GM12878 (cell line): ENCODE measurements at regions not wholly inside any gene's neighbourhood (a gene's known extent, or its start where the extent isn't known, plus 50 kb on each side); places are given as distances from the start of the nearest gene placed in this dataset.

Source experiments
- ATAC-seq: fragments of 200-7000 bp; cut with Tn5 transposase; 3 replicates; pipeline ENCODE4 v1.9.1; 2020; ENCODE audit warnings: mild to moderate bottlenecking, moderate library complexity
- BruUV-seq: library from RNA; stranded (reverse); fragments of 400-500 nt; replicated peaks from 2 replicates; lab custom pipeline; 2021; lab: Mats Ljungman, UMichigan
- CTCF ChIA-PET: fragments of 300-600 bp; sonication (Branson Sonifier 250); formaldehyde crosslinking; extraction: SDS; loops from one replicate; lab custom pipeline; 2021; ENCODE audit warnings: inconsistent platforms; lab: Yijun Ruan, JAX
- POLR2A ChIA-PET: fragments of 350-600 bp; formaldehyde crosslinking; extraction: SDS; loops from one replicate; lab custom pipeline; 2021; ENCODE audit warnings: inconsistent platforms; lab: Charles Lee
- RAD21 ChIA-PET: fragments of 300-600 bp; sonication (Branson Sonifier 250); formaldehyde crosslinking; loops from one replicate; lab custom pipeline; 2023; ENCODE audit warnings: antibody characterized with exemption; ENCODE audit not compliant: unreplicated experiment; lab: Charles Lee
- SMC1A ChIA-PET: fragments of 300-600 bp; sonication (Branson Sonifier 250); formaldehyde crosslinking; loops from one replicate; lab custom pipeline; 2023; ENCODE audit not compliant: unreplicated experiment, uncharacterized antibody; lab: Charles Lee
- DNase-seq: peaks from one replicate; pipeline ENCODE4 v3.0.0-alpha.2; 2011; ENCODE audit warnings: low read depth, low spot score
- FAIRE-seq: peaks from 3 replicates; lab custom pipeline; 2011; peaks lifted over from hg19 to GRCh38; lab: Jason Lieb, UNC
- H2AFZ ChIP-seq: 2 replicates; pipeline ENCODE4 v1.6.0; 2011; ENCODE audit warnings: low read depth, low read length, control low read depth; ENCODE audit not compliant: control insufficient read depth
- H3K27ac ChIP-seq: 2 replicates; pipeline ENCODE4 v1.5.1; 2011; ENCODE audit warnings: control low read depth; ENCODE audit not compliant: control insufficient read depth, insufficient read depth
- H3K27me3 ChIP-seq, 2 experiments: replicated peaks in 1 of 2; 2 replicates each; pipeline versions ENCODE4 v1.6.0 to v1.6.1; 2011; ENCODE audit warnings: low read length in 1 of 2; ENCODE audit not compliant: control insufficient read depth in 2 of 2, insufficient read depth in 2 of 2
- H3K36me3 ChIP-seq, 2 experiments: 2 replicates each; pipeline ENCODE4 v1.5.1; 2011; ENCODE audit warnings: low read length in 1 of 2; ENCODE audit not compliant: control insufficient read depth in 2 of 2, insufficient read depth in 2 of 2
- H3K4me1 ChIP-seq: 2 replicates; pipeline ENCODE4 v1.6.1; 2011; ENCODE audit warnings: mild to moderate bottlenecking, low read length, moderate library complexity, mixed read lengths; ENCODE audit not compliant: control insufficient read depth, insufficient read depth
- H3K4me2 ChIP-seq: 2 replicates; pipeline ENCODE4 v1.6.0; 2011; ENCODE audit warnings: control low read depth; ENCODE audit not compliant: control insufficient read depth, insufficient read depth
- H3K4me3 ChIP-seq: fragments of 200-600 bp; sonication (generic); 2 replicates; pipeline ENCODE4 v1.5.1; 2016
- H3K79me2 ChIP-seq: 2 replicates; pipeline ENCODE4 v1.6.0; 2011; ENCODE audit warnings: low read length; ENCODE audit not compliant: control insufficient read depth, insufficient read depth
- H3K9ac ChIP-seq: 2 replicates; pipeline ENCODE4 v1.8.0; 2011; ENCODE audit warnings: low read length, control low read depth, mixed read lengths; ENCODE audit not compliant: control insufficient read depth, insufficient read depth
- H3K9me3 ChIP-seq: replicated peaks from 3 replicates; pipeline ENCODE4 v1.5.1; 2011; ENCODE audit warnings: mild to moderate bottlenecking, low read length; ENCODE audit not compliant: control insufficient read depth, insufficient read depth
- H4K20me1 ChIP-seq: 2 replicates; pipeline ENCODE4 v1.6.0; 2011; ENCODE audit not compliant: control insufficient read depth, insufficient read depth
- BCL11A ChIP-seq: IDR thresholded peaks from 2 replicates; pipeline ENCODE4 v1.6.1; 2011; ENCODE audit warnings: low read depth, low read length
- BRCA1 ChIP-seq: IDR thresholded peaks from 2 replicates; pipeline ENCODE4 v1.6.1; 2011; ENCODE audit warnings: low read depth, low read length, improper control_type of control experiment
- CBFB ChIP-seq: IDR thresholded peaks from 2 replicates; pipeline ENCODE4 v1.6.1; 2016; ENCODE audit warnings: antibody characterized with exemption, low read depth
- HDAC6 ChIP-seq: fragments of 200-600 bp; sonication (generic); IDR thresholded peaks from one replicate; pipeline ENCODE4 v1.8.0; 2017; ENCODE audit warnings: antibody characterized with exemption; ENCODE audit not compliant: unreplicated experiment
- JUND ChIP-seq: IDR thresholded peaks from 2 replicates; pipeline ENCODE4 v1.6.1; 2012; ENCODE audit warnings: low read depth, mild to moderate bottlenecking, low read length, improper control_type of control experiment, moderate library complexity
- MYB ChIP-seq: fragments of 150-350 bp; IDR thresholded peaks from 2 replicates; pipeline ENCODE4 v1.6.1; 2014; ENCODE audit warnings: mild to moderate bottlenecking, low read depth, low read length, borderline replicate concordance
- NFIC ChIP-seq: IDR thresholded peaks from 2 replicates; pipeline ENCODE4 v1.6.1; 2012; ENCODE audit warnings: low read depth, mild to moderate bottlenecking, inconsistent platforms, low read length, moderate library complexity
- POLR2AphosphoS5 ChIP-seq: IDR thresholded peaks from 2 replicates; pipeline ENCODE4 v1.6.1; 2011; ENCODE audit warnings: mild to moderate bottlenecking, low read length, inconsistent platforms
- SIX5 ChIP-seq: IDR thresholded peaks from 2 replicates; pipeline ENCODE4 v1.6.1; 2011; ENCODE audit warnings: mild to moderate bottlenecking, low read depth, low read length, moderate library complexity; ENCODE audit not compliant: severe bottlenecking
- SPI1 ChIP-seq: IDR thresholded peaks from 2 replicates; pipeline ENCODE4 v1.6.1; 2011; ENCODE audit warnings: low read depth, mild to moderate bottlenecking, low read length, moderate library complexity, borderline replicate concordance; ENCODE audit not compliant: insufficient read depth
- SRF ChIP-seq, 2 experiments: IDR thresholded peaks; 2 replicates each; pipeline ENCODE4 v1.6.1; 2011; ENCODE audit warnings: low read depth in 2 of 2, low read length in 2 of 2, mild to moderate bottlenecking in 1 of 2, moderate library complexity in 1 of 2
- WGBS: methylation state at CpG from one replicate; pipeline ENCODE4 v1.1.6; 2016; ENCODE audit warnings: low lambda C conversion rate; ENCODE audit not compliant: insufficient replicate concordance, insufficient coverage; ENCODE audit errors: missing lambda C conversion rate; 5-methylcytosine and 5-hydroxymethylcytosine counted together
- in situ Hi-C: fragments of 300-500 bp; cut with MboI; formaldehyde crosslinking; loops from 9 replicates; pipeline ENCODE4 v1.14.3; 2018; ENCODE audit warnings: mixed read lengths
- intact Hi-C: fragments of 100-400 bp; cut with micrococcal nuclease; formaldehyde crosslinking; loops from one replicate; pipeline ENCODE4 v1.14.2; 2022; ENCODE audit not compliant: unreplicated experiment
- TF ChIP-seq, protein P1 (sequence below): fragments of 450-650 bp; IDR thresholded peaks from 2 replicates; pipeline ENCODE4 v1.6.1; 2017; ENCODE audit warnings: mild to moderate bottlenecking, moderate library complexity
- TF ChIP-seq, protein P2 (sequence below): fragments of 450-650 bp; formaldehyde crosslinking; IDR thresholded peaks from 2 replicates; pipeline ENCODE4 v1.4.0; 2020; ENCODE audit warnings: mild to moderate bottlenecking, moderate library complexity
- TF ChIP-seq, protein P3 (sequence below): IDR thresholded peaks from 2 replicates; pipeline ENCODE4 v1.6.1; 2011; ENCODE audit warnings: mild to moderate bottlenecking, low read depth, low read length, moderate library complexity; ENCODE audit not compliant: insufficient replicate concordance
- TF ChIP-seq, protein P4 (sequence below): fragments of 450-650 bp; IDR thresholded peaks from 2 replicates; pipeline ENCODE4 v1.6.1; 2017; ENCODE audit warnings: borderline replicate concordance

GRCh38 chr19:31049431-31049830, 299.8 kb downstream of the TSHZ3 start:
- Histone ChIP-seq H3K4me1 (no peaks in the 10 kb centered on the region), H3K79me2 (no peaks in the 10 kb centered on the region), H3K27me3 (no peaks in the 10 kb centered on the region), H3K4me2 (no peak overlapping the region), H3K4me3 (no peak overlapping the region), H3K9ac (no peak overlapping the region), H3K36me3 (no peaks in the 10 kb centered on the region), H3K27ac (no peak overlapping the region), H4K20me1 (no peaks in the 10 kb centered on the region), H3K9me3 (no peaks in the 10 kb centered on the region; the same call in 2 of the 3 replicates), H2AFZ (no peak overlapping the region)
- ChIA-PET CTCF (no interaction called here), RAD21 (no interaction called here), SMC1A (no interaction called here), POLR2A (no interaction called here)
- in situ Hi-C loops (no loop called here), intact Hi-C loops (no loop called here)
- FAIRE-seq (no peak), ATAC-seq (no peak), DNase-seq (no peak)
- no TSS peak for BruUV-seq
- 45% methylated on average over 5 of the region's 5 CpGs for WGBS
- TF ChIP-seq POLR2AphosphoS5, result no peak
- TF ChIP-seq BCL11A, result no peak
- TF ChIP-seq, protein P1, sequence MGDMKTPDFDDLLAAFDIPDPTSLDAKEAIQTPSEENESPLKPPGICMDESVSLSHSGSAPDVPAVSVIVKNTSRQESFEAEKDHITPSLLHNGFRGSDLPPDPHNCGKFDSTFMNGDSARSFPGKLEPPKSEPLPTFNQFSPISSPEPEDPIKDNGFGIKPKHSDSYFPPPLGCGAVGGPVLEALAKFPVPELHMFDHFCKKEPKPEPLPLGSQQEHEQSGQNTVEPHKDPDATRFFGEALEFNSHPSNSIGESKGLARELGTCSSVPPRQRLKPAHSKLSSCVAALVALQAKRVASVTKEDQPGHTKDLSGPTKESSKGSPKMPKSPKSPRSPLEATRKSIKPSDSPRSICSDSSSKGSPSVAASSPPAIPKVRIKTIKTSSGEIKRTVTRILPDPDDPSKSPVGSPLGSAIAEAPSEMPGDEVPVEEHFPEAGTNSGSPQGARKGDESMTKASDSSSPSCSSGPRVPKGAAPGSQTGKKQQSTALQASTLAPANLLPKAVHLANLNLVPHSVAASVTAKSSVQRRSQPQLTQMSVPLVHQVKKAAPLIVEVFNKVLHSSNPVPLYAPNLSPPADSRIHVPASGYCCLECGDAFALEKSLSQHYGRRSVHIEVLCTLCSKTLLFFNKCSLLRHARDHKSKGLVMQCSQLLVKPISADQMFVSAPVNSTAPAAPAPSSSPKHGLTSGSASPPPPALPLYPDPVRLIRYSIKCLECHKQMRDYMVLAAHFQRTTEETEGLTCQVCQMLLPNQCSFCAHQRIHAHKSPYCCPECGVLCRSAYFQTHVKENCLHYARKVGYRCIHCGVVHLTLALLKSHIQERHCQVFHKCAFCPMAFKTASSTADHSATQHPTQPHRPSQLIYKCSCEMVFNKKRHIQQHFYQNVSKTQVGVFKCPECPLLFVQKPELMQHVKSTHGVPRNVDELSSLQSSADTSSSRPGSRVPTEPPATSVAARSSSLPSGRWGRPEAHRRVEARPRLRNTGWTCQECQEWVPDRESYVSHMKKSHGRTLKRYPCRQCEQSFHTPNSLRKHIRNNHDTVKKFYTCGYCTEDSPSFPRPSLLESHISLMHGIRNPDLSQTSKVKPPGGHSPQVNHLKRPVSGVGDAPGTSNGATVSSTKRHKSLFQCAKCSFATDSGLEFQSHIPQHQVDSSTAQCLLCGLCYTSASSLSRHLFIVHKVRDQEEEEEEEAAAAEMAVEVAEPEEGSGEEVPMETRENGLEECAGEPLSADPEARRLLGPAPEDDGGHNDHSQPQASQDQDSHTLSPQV, result no peak
- no peak for TF ChIP-seq SPI1
- TF ChIP-seq SIX5, result no peak
- TF ChIP-seq HDAC6, result no peak
- TF ChIP-seq, protein P2, sequence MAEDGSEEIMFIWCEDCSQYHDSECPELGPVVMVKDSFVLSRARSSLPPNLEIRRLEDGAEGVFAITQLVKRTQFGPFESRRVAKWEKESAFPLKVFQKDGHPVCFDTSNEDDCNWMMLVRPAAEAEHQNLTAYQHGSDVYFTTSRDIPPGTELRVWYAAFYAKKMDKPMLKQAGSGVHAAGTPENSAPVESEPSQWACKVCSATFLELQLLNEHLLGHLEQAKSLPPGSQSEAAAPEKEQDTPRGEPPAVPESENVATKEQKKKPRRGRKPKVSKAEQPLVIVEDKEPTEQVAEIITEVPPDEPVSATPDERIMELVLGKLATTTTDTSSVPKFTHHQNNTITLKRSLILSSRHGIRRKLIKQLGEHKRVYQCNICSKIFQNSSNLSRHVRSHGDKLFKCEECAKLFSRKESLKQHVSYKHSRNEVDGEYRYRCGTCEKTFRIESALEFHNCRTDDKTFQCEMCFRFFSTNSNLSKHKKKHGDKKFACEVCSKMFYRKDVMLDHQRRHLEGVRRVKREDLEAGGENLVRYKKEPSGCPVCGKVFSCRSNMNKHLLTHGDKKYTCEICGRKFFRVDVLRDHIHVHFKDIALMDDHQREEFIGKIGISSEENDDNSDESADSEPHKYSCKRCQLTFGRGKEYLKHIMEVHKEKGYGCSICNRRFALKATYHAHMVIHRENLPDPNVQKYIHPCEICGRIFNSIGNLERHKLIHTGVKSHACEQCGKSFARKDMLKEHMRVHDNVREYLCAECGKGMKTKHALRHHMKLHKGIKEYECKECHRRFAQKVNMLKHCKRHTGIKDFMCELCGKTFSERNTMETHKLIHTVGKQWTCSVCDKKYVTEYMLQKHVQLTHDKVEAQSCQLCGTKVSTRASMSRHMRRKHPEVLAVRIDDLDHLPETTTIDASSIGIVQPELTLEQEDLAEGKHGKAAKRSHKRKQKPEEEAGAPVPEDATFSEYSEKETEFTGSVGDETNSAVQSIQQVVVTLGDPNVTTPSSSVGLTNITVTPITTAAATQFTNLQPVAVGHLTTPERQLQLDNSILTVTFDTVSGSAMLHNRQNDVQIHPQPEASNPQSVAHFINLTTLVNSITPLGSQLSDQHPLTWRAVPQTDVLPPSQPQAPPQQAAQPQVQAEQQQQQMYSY (CRISPR knock-in tag), result no peak
- TF ChIP-seq NFIC, result no peak
- no peak for TF ChIP-seq CBFB
- TF ChIP-seq, protein P3, sequence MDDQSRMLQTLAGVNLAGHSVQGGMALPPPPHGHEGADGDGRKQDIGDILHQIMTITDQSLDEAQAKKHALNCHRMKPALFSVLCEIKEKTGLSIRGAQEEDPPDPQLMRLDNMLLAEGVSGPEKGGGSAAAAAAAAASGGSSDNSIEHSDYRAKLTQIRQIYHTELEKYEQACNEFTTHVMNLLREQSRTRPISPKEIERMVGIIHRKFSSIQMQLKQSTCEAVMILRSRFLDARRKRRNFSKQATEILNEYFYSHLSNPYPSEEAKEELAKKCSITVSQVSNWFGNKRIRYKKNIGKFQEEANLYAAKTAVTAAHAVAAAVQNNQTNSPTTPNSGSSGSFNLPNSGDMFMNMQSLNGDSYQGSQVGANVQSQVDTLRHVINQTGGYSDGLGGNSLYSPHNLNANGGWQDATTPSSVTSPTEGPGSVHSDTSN, result no peak
- no peak for TF ChIP-seq BRCA1
- no peak for TF ChIP-seq SRF (IDR thresholded peaks at IDR 0.05; ENCODE audit: low read depth in 2 of 2, low read length in 2 of 2)
- TF ChIP-seq, protein P4, sequence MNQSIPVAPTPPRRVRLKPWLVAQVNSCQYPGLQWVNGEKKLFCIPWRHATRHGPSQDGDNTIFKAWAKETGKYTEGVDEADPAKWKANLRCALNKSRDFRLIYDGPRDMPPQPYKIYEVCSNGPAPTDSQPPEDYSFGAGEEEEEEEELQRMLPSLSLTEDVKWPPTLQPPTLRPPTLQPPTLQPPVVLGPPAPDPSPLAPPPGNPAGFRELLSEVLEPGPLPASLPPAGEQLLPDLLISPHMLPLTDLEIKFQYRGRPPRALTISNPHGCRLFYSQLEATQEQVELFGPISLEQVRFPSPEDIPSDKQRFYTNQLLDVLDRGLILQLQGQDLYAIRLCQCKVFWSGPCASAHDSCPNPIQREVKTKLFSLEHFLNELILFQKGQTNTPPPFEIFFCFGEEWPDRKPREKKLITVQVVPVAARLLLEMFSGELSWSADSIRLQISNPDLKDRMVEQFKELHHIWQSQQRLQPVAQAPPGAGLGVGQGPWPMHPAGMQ, result no peak
- TF ChIP-seq JUND, result no peak
- no peak for TF ChIP-seq MYB
